NCI-H1930 (cell line): ENCODE measurements at regions not wholly inside any gene's neighbourhood (a gene's known extent, or its start where the extent isn't known, plus 50 kb on each side); places are given as distances from the start of the nearest gene placed in this dataset.
"Not testable (repeated sequence)": the region's sequence is repeated elsewhere in the genome, so short reads cannot be mapped to it uniquely, and the experiment has no call there.

Source experiments
- DNase-seq, 2 experiments: peaks; one replicate each; lab custom pipeline; 2025; lab: John Stamatoyannopoulos, UW

GRCh38 chr5:174553556-174553955 is 170.8 kb upstream of the MSX2 start:
- no peak for DNase-seq

GRCh38 chr5:174555726-174556125 is 168.7 kb upstream of the MSX2 start:
- no peak for DNase-seq

- no peak for DNase-seq
These were observed 167.6 kb upstream of the MSX2 start for GRCh38 chr5:174556756-174557155.

GRCh38 chr5:174558190-174558589 is 166.2 kb upstream of the MSX2 start:
- DNase-seq, result no peak

GRCh38 chr5:174559141-174559540 is 165.2 kb upstream of the MSX2 start:
- no peak for DNase-seq

GRCh38 chr5:174559566-174560090 is 164.8 kb upstream of the MSX2 start:
- no peak for DNase-seq

GRCh38 chr5:174560861-174561260 is 163.5 kb upstream of the MSX2 start:
- no peak for DNase-seq

GRCh38 chr5:174563040-174563439 is 161.3 kb upstream of the MSX2 start:
- DNase-seq, result not testable (repeated sequence)

GRCh38 chr5:174563899-174564298 is 160.5 kb upstream of the MSX2 start:
- no peak for DNase-seq

- no peak for DNase-seq
These were observed 156.8 kb upstream of the MSX2 start for GRCh38 chr5:174567506-174568141.

- no peak for DNase-seq
These were observed 153.7 kb upstream of the MSX2 start for GRCh38 chr5:174570662-174571061.

GRCh38 chr5:174571662-174572397 is 152.6 kb upstream of the MSX2 start:
- no peak for DNase-seq

GRCh38 chr5:174572591-174572990 is 151.8 kb upstream of the MSX2 start:
- DNase-seq, result no peak

- DNase-seq, result no peak
These were observed 151.0 kb upstream of the MSX2 start for GRCh38 chr5:174573221-174573994.

GRCh38 chr5:174575043-174575442 is 149.3 kb upstream of the MSX2 start:
- DNase-seq, result no peak

- no peak for DNase-seq
These were observed 148.3 kb upstream of the MSX2 start for GRCh38 chr5:174576042-174576441.

- DNase-seq, result no peak
These were observed 142.9 kb upstream of the MSX2 start for GRCh38 chr5:174581479-174581878.

GRCh38 chr5:174581894-174582293 is 142.5 kb upstream of the MSX2 start:
- no peak for DNase-seq

GRCh38 chr5:174583071-174583470 is 141.3 kb upstream of the MSX2 start:
- DNase-seq, result no peak

- DNase-seq, result no peak
These were observed 138.9 kb upstream of the MSX2 start for GRCh38 chr5:174585472-174585871.

- not testable (repeated sequence) for DNase-seq
These were observed 138.2 kb upstream of the MSX2 start for GRCh38 chr5:174586163-174586562.

GRCh38 chr5:174589011-174589410 is 135.4 kb upstream of the MSX2 start:
- DNase-seq, result no peak

- DNase-seq, result no peak
These were observed 134.8 kb upstream of the MSX2 start for GRCh38 chr5:174589599-174589998.
